Right renal pelvis (tissue), 4 donors: ENCODE measurements at regions not wholly inside any gene's neighbourhood (a gene's known extent, or its start where the extent isn't known, plus 50 kb on each side); places are given as distances from the start of the nearest gene placed in this dataset.
A peak's percentile ranks its signal among the peaks of the same experiment; 100 is the strongest.

Source experiments
- DNase-seq, 4 donors: peaks; one replicate each; pipeline ENCODE4 v3.0.0-alpha.2; 2013; ENCODE audit warnings: low read depth in 4 of 4, low spot score in 3 of 4, missing footprints in 1 of 4

DNA sequence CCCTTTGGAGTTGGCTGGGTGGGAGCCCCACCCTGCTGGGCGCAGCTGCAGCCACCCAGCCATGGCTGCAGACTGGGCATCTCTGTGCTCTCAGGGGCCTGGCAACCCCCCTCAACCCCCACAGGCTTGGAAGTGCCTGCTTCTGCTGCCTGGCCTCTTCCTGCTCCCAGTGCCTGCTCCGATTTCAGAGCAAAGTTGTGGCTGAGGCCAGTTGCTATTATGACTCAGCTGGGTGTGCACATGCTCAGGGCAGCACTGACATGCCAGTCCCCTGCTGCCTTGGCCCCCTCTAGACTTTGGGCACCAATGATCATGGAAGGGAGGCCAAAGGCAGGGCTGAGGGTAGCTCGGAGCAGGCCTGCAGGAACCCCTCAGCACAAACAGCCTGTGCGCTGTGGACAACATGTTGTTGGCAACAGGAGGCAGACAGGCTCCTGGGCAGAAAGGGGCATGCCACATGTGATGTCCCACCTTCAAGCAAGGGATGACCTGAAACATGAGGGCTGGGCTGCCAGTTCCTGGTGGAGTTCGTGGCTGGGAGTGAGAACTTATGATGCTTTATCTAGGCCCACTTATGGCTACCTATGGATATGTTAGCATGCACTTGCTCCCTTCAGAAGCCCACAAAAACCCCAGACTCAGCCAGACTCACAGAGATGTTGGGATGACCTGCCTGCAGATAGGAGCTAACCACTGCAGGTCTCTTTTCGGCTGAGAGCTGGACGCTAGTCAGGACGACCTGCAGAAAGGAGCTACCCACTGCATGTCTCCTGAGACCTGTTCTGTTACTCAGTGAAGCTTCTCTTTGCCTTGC, 96.4 kb upstream of the AMOTL1 start:
- DNase-seq = no peak

DNA sequence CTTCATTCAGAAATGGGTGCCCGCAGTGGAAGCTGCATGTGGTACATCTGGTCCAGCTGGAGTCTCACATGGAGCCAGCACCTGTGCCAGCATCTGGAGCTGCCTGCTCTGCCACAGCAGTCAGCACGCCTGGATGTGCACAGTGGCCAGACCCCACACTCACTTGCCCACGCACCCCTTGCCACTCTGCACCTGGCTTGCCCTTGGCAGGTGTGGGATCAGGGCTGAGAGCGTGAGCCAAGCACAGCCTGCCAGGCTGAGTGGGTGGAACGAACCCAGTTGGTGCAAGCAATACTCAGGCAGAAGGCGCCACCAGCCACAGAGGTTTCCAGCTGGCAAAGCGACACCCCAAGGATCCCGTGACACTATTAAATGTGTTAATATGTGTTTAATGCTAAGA, 95.5 kb upstream of the AMOTL1 start:
- no peak for DNase-seq

DNA sequence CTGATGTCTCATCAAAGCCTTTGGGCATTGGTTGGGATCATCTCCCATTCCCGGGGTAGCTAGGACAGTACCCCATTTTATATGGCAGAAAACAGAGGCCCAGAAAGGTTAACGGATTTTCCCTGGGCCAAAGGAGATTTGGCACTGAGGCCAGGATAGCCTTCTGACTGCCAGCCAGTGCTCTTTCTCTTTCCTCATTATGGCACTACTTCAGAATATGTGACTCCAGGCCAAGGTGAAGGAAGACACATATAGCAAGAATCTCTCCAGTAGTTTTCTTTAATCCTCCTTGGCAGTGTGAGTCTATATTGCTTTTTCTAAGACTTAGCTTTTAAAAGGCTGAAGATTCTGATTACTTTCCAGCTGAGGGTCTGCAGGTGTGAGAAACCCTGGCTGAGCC, 94.8 kb upstream of the AMOTL1 start:
- DNase-seq = no peak

DNA sequence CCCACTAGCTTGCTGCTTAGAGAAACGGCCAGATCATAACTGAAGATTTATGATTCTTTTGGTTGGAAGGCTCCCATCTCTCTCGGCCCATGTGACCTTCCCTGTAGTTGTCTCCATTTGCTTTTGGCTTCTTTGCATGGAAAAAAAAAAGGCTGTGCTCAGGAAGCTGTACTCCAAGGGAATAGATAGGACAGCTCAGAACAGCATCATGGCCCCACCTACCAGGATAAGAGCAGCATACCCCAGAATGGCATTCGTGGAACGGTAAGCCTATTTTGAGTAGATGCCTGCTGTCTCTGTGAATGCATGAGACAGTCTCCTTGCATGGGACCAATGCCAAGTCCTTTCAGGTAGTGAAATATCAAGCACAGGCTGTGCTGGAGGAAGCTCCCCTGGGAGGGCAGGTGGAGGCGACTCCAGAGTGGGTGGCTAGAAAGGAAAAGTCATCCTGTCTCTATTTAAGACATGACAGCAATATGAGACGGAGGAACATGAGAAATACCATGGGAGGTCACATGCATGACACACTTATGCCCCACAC, 94.1 kb upstream of the AMOTL1 start:
- DNase-seq = no peak

DNA sequence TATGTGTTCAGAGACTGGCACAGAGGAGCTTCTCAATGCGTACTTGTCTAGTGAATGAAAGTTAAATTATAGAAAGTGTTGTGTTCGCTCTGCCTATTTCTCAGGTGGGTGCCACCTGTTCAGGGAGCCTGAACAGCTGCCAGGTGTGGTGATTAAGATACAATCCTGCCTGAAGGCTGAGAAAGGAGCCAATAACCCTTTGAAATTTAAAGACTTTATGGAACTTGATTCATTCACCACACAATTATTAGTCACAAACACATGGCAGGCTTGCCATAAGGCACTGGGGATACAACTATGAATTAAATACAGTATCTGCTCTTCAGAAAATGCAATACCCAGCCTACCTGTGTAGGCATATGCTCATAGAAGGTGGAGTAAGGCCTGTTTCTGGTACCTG, 92.9 kb upstream of the AMOTL1 start:
- no peak for DNase-seq

DNA sequence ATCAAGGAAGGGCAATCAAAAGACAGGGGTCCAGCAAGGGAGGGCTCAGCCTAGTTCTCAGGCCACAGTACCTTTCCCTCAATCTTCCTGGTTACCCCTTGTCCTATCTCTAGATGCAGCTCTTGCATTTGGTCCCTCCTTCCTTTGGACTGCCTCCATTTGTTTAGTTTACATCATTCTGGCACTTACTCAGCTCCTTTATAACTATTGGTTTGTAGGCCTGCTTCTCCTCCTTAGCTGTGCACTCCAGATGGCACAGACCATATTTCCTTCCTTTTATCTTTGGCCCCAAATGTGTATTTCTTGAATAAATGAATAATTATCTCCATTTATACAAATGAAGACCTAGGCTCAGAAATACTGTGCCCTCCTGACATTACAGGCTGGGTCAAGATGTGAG, 92.3 kb upstream of the AMOTL1 start:
- DNase-seq = no peak

DNA sequence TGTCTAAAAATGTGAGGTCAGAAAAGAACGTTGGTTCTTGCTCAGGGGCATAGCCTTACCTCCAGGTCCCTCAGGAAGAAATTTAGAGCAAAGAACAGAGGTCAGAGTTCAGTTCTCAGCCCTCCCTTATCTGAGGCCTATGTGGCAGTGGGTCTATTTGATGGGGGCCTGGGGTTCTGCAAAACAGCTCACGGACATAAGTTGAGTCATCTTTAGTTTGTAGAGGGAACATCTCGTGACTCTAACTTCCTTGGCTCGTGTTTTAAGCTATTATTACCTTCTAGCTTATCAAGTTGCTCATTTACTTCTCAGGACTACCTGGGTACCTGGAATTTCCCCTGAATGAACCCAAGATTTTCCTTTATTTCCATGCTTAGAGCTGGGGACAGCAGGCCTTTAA, 91.3 kb upstream of the AMOTL1 start:
- DNase-seq = no peak

DNA sequence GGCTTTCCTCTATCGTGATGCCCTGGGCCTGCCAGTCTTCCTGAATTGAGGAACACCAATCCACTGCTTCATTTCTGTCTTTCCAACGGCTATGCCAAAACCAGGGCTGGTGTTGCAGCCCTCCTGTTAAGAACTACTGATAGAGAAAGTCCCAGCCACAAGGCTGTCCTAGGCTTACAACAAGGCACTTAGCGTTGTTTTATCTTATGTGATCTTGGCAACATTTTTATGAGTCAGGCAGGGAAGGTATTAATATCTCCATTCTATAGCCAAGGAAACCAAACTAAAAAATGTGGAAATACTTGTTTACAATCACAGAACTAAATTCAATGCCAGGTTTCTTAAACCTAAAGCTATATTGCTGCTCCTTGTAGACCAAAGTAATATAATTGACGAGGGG, 89.9 kb upstream of the AMOTL1 start:
- no peak for DNase-seq

DNA sequence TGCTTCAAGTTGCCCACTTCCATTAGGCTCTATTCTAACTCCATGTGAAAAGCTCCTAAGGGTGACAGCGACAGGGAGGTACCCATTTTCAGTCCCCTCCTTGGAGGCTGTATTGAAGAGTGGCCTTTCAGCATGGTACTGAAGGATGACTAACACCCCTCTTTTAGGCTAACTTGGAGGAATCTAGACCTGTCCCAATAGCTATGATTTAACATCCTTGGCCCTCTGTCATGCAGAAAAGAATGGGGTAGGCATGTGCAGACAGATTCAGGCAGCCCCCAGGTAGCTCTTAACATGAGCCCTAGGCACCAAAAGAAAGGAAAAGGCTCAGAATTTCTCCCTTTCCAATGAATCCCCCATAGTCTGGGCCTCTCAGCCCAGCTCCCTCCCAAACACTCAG, 89.3 kb upstream of the AMOTL1 start:
- no peak for DNase-seq

DNA sequence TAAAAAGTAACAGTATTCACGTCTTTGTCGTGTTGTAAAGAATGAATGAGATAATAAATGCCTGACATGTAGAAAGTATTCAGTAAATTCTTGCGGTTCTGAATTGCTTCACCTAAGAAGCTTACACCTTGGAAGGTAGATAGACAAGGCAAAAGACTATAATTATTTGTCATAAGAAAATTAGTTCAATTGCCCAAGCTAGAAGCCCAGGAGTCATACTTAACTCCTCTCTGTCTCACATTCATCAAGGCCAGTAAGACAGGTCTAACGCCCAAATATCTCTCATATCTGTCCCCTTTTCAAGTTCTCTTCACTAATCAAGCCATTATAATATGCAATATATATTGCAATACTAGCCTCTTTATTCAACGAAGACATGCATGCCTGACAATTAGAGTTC, 87.7 kb upstream of the AMOTL1 start:
- DNase-seq = no peak

DNA sequence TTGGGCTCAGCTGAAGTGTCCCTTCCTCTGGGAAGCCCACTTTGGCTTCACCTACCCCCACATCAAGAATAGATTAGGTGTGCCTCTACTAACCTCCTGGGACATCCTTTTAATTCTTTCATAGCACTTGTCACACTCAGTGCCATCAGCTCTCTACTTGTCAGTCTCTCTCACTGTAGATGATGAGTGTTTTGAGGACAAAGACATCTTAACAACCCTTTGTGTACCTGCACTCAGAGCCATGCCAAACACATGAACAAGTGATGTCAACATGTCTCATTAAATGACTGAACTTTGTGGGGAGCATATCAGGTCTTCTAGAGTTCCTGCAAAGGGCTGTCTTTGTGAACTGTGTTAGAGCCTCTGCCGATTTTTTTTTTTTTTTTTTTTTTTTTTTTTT, 87.0 kb upstream of the AMOTL1 start:
- no peak for DNase-seq

DNA sequence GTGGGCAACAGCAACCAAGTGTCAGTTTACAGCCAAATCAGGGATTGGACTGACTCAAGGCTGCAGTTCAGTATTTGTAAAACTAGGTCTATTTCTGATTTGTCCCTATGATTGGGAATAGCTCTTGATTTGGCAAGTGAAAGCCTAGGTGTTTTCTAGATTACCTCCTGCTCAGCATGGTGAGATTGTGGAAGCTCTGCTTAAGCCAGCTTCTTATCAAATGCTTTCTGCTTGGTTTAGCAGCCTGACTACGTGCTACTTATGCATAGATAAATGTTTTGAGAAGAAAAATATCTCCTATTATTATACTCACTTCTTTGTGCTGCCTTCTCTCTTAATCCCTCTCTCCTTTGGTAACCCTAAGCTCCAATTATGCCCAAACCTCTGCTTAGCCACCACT, 86.3 kb upstream of the AMOTL1 start:
- no peak for DNase-seq

DNA sequence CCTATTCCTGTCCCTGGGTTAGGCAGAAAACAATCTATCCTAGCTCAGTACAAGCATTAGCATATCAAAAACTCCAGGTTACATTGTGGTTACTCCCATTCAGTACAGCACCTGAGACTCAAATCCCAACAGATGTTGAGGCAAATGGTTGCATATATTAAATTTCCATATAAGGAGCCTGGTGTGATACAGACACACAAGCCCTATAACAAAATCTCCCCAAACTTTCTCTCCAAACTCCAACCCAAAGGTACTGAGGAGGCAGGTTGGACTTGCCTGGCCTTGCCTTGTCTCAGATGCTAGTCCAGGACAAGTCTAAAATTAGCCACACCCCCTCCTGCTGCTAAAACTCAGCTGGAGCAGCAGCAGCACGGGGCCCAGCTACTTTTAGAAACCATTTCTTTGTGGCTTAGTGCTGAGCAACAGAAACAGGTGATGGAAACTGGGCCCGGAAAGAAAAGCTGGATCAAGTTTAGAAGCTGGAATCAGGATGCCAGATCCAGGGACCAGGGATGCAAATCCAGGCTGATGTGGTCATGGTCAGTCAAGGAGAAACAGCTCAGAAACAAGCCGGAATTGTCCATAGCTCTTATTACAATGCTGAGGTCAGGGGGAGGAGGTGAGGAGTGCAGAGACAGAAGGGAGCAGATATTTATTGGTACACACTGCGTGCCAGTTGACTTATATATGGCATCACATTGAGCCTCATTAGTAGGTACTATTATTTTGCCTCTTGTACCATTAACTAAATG, 73.7 kb upstream of the AMOTL1 start:
- no peak for DNase-seq

DNA sequence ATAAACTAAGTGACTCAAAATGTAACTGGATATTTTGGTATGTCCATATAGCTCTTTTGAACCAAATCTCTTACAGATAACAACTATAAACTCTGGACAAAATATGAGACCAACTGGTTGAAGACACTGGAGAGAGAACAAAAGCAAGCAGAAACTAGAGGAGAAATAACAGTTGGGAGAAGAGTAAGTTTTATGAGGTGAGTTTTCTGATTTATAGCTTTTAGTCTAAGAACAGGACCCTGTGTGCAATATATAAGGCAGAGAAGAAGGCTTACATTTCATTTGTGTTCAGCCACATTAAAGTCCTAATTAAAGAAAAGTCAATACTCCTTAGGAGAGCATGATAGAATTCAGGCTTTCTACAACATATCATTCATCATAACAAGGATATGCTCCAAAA, 71.0 kb upstream of the AMOTL1 start:
- DNase-seq = peak in 2 of 4 donors; percentile 5 to 23

DNA sequence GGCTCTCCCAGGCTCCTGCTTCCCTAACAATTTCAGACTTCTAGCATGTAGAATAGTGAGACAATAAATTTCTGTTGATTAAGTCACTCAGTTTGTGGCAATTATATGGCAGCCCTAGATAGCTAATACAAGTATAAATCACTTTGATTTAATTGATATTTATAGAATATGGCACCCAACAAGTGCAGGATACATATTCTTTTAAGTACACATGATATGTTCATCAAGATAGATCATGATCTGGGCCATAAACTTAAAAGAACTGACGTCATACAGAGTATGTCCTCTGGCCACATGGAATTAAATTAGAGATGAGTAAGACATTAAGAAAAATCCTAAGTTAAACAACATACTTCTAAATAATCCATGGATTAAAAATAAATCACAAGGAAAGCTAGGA, 67.5 kb upstream of the AMOTL1 start:
- DNase-seq = no peak

DNA sequence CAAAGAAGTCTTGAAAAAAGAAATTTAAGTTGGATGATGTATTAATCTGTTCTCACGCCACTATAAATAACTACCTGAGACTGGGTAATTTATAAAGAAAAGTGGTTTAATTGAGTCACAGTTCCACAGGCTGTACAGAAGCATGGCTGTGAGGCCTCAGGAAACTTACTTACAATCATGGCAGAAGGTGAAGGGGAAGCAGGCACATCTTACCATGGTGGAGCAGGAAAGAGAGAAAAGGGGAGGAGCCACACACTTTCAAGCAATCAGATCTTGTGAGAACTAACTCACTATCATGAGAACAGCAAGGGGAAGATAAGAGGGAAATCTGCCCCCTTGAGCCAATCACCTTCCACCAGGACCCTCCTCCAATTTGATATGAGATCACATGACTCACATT, 65.7 kb upstream of the AMOTL1 start:
- no peak for DNase-seq

DNA sequence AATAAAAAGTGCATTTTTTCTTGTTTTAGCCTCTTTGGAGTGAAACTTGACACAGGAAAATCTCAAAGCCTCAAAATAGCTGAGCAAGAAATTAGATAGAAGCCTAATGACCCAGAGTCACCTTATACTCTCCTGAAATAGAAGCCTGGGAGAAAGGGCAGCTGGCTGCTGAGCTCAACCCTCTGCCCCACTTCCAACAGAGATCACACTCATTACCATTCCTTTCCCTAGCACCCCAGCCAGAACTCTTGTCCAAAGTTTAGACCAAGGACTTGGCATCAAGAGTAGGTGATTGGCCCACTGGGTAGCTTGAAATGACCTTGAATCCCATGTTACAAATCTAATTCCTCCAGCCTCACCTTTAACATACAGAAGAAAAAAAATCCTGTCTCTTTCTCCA, 62.7 kb upstream of the AMOTL1 start:
- DNase-seq = no peak

DNA sequence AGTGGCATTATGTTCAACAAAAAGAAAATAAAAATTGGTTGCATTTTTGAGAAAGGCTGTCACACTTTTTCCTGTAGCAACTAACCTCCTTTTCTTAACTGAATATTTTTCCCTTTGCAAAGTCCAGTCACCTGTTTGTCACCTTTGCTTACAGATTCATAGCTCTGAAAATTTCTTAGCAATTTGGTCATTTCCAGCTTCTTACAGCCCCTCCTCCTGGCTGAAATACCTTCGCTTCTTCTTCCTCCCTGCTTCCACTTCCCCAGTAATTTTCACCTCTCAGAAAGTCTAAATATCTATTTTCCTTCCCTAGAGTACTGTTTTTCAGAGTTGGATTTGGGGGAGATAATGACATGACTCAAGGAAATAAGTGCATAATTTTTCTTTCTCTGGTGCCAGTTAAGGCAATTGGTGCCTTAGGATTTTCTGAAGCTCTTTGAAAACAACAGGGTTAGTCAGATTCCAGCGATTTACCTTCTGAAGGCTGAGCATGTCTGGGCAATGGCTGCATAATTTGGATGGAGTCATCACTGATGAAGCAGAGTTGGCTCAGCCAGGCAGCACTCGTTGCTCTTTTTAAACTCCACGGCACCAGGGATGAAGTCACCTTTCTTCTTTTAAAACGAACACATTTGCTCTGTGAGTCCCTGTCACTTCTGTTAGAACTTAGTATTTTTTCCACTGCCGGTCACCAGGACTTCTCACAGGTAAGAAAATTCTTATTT, 62.1 kb upstream of the AMOTL1 start:
- DNase-seq = no peak

DNA sequence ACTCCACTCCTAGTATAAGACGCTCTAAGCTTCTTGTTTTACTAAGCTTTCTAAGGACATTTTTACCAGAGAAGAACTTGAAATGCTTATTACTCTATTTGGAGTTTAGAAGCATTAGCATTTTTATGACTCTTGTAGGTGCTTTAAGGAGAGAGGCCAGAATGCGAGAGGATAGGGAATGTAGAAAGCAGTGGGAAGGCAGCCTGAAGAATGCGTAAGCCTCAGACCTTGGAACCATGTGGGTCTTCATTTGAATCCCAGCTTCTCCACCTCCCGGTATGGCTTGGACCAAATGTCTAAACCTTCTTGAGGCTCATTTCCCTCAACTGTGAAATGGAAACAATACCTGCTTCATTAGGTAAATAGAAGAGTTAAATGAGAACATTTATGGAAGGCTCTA, 60.0 kb upstream of the AMOTL1 start:
- DNase-seq = no peak

DNA sequence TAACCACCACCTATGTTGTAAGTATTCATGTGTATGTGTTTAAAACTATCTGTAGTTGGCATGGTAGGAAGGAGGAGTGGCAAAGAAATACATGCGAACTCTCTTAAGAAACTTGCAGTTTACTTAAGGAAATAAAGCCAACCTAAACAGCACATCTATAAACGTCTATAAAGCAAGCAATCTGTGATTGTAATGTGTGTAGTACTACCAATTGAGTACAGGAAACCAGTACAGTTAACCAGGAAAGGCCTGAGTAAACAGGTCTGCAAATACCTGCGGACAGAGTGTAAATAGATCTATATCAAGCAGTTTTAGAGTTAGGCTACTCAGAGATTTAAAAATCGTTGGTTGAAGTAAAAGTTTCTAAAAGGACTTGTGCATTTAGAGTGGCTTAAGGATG, 59.5 kb upstream of the AMOTL1 start:
- no peak for DNase-seq

DNA sequence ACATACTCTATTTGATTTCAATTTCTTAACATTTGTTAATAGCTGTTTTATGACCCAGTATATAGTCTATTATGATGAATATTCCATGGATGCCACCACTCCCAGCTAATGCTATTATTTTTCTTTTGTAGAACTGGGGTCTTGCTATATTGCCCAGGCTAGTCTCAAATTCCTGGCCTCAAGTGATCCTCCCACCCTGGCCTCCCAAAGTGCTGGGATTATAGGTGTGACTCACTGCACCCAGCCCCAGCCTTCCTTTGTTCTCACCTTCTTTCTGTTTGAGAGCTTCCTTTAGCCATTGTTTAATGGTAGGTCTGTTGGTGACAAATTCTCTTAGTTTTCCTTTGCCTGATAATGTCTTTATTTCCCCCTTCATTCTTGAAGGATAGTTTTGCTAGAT, 52.9 kb upstream of the AMOTL1 start:
- no peak for DNase-seq
